ENCODE measurements at regions not wholly inside any gene's neighbourhood (a gene's known extent, or its start where the extent isn't known, plus 50 kb on each side); places are given as distances from the start of the nearest gene placed in this dataset.

- Histone ChIP-seq H3K27ac (no peak overlapping the region), H3K36me3 (no peaks in the 10 kb centered on the region), H3K4me3 (ENCODE audit: low read depth in 1 of 2, low read length in 1 of 2) (no peak overlapping the region), H3K9me3 (no peaks in the 10 kb centered on the region), H3K27me3 (peaks cover 41% of the 10 kb centered on the region), H3K4me1 (ENCODE audit: control insufficient read depth in 1 of 2, insufficient read depth in 1 of 2, low read depth in 1 of 2, low read length in 1 of 2) (no peaks in the 10 kb centered on the region)
- no peak for TF ChIP-seq CTCF (IDR thresholded peaks at IDR 0.05)
Measured at GRCh38 chr11:113546757-113547507, 71.7 kb upstream of the DRD2 start.

- Histone ChIP-seq H3K27me3 (peaks cover 31% of the 10 kb centered on the region), H3K9me3 (no peaks in the 10 kb centered on the region), H3K4me3 (ENCODE audit: low read depth in 1 of 2, low read length in 1 of 2) (no peak overlapping the region), H3K27ac (no peak overlapping the region), H3K36me3 (no peaks in the 10 kb centered on the region), H3K4me1 (ENCODE audit: control insufficient read depth in 1 of 2, insufficient read depth in 1 of 2, low read depth in 1 of 2, low read length in 1 of 2) (no peaks in the 10 kb centered on the region)
- TF ChIP-seq CTCF (IDR thresholded peaks at IDR 0.05): no peak
Measured at GRCh38 chr11:113542420-113542819, 67.2 kb upstream of the DRD2 start.

- Histone ChIP-seq H3K27me3 (peaks cover 14% of the 10 kb centered on the region), H3K4me1 (ENCODE audit: control insufficient read depth in 1 of 2, insufficient read depth in 1 of 2, low read depth in 1 of 2, low read length in 1 of 2) (no peaks in the 10 kb centered on the region), H3K9me3 (no peaks in the 10 kb centered on the region), H3K4me3 (ENCODE audit: low read depth in 1 of 2, low read length in 1 of 2) (no peak overlapping the region), H3K36me3 (no peaks in the 10 kb centered on the region), H3K27ac (no peak overlapping the region)
- TF ChIP-seq CTCF (IDR thresholded peaks at IDR 0.05): no peak
Measured at GRCh38 chr11:113540416-113541330, 65.5 kb upstream of the DRD2 start.

- Histone ChIP-seq H3K4me1 (ENCODE audit: control insufficient read depth in 1 of 2, insufficient read depth in 1 of 2, low read depth in 1 of 2, low read length in 1 of 2) (no peaks in the 10 kb centered on the region), H3K27ac (no peak overlapping the region), H3K9me3 (no peaks in the 10 kb centered on the region), H3K36me3 (no peaks in the 10 kb centered on the region), H3K4me3 (ENCODE audit: low read depth in 1 of 2, low read length in 1 of 2) (no peak overlapping the region), H3K27me3 (peaks cover 8% of the 10 kb centered on the region)
- no peak for TF ChIP-seq CTCF (IDR thresholded peaks at IDR 0.05)
Measured at GRCh38 chr11:113538451-113539412, 63.5 kb upstream of the DRD2 start.

- Histone ChIP-seq H3K4me3 (ENCODE audit: low read depth in 1 of 2, low read length in 1 of 2) (no peak overlapping the region), H3K27ac (no peak overlapping the region), H3K4me1 (ENCODE audit: control insufficient read depth in 1 of 2, insufficient read depth in 1 of 2, low read depth in 1 of 2, low read length in 1 of 2) (no peaks in the 10 kb centered on the region), H3K9me3 (no peaks in the 10 kb centered on the region), H3K36me3 (no peaks in the 10 kb centered on the region), H3K27me3 (peaks cover 32% of the 10 kb centered on the region)
- no peak for TF ChIP-seq CTCF (IDR thresholded peaks at IDR 0.05)
Measured at GRCh38 chr11:113534625-113535024, 59.4 kb upstream of the DRD2 start.
